ENCODE measurements at regions not wholly inside any gene's neighbourhood (a gene's known extent, or its start where the extent isn't known, plus 50 kb on each side); places are given as distances from the start of the nearest gene placed in this dataset.

DNA sequence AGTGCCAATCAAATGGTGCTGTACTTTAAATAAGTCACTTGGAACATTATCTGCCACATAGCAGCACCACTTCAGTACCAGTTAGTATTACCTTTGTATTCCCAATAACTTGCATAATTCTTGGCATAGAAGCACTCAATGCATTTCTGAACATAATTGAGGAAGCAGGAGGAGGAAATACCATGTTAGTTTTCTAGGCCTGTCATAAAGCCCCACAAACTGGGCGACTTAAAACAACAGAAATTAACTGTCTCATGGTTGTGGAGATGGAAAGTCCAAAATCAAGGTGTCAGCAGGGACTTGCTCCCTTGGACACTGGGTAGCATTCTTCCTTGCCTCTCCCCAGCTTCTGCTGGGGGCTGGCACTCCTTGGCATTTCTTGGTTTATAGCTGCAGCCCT is 296.2 kb downstream of the HS3ST1 start:
- ChIA-PET RAD21 (ENCODE audit: low non-redundant PET in 1 of 2, low total read pairs in 2 of 2, uncharacterized antibody in 2 of 2, unreplicated experiment in 2 of 2) (no interaction called here), POLR2A (no interaction called here), CTCF (no interaction called here)
- no peak for ATAC-seq
- no peak overlapping the region for H3K4me2 ChIP-seq (ENCODE audit: low read length)
- H4K20me1 ChIP-seq (ENCODE audit: insufficient read depth) = no peaks in the 10 kb centered on the region
- H3K9me2 ChIP-seq (ENCODE audit: insufficient read depth) = no peaks in the 10 kb centered on the region
- no peaks in the 10 kb centered on the region for H3K27me3 ChIP-seq (ENCODE audit: insufficient read depth, low read length)
- no peaks in the 10 kb centered on the region for H3K36me3 ChIP-seq (ENCODE audit: control insufficient read depth in 1 of 2, insufficient read depth in 2 of 2, low read length in 2 of 2)
- TF ChIP-seq, protein P1, sequence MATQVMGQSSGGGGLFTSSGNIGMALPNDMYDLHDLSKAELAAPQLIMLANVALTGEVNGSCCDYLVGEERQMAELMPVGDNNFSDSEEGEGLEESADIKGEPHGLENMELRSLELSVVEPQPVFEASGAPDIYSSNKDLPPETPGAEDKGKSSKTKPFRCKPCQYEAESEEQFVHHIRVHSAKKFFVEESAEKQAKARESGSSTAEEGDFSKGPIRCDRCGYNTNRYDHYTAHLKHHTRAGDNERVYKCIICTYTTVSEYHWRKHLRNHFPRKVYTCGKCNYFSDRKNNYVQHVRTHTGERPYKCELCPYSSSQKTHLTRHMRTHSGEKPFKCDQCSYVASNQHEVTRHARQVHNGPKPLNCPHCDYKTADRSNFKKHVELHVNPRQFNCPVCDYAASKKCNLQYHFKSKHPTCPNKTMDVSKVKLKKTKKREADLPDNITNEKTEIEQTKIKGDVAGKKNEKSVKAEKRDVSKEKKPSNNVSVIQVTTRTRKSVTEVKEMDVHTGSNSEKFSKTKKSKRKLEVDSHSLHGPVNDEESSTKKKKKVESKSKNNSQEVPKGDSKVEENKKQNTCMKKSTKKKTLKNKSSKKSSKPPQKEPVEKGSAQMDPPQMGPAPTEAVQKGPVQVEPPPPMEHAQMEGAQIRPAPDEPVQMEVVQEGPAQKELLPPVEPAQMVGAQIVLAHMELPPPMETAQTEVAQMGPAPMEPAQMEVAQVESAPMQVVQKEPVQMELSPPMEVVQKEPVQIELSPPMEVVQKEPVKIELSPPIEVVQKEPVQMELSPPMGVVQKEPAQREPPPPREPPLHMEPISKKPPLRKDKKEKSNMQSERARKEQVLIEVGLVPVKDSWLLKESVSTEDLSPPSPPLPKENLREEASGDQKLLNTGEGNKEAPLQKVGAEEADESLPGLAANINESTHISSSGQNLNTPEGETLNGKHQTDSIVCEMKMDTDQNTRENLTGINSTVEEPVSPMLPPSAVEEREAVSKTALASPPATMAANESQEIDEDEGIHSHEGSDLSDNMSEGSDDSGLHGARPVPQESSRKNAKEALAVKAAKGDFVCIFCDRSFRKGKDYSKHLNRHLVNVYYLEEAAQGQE (IDR thresholded peaks at IDR 0.05; ENCODE audit: low read depth) = no peak
- no peak for TF ChIP-seq SIN3A (IDR thresholded peaks at IDR 0.05; ENCODE audit: low read depth)
- H3K9ac ChIP-seq (ENCODE audit: low read length) = no peak overlapping the region
- no peak overlapping the region for H3K27ac ChIP-seq (ENCODE audit: low read depth, low read length)
- no peak for DNase-seq (ENCODE audit: low read depth, low spot score)
- peaks cover 0 to 6% of the 10 kb centered on the region in 2 experiments; a peak in 1 of 4 replicates for H3K4me1 ChIP-seq (ENCODE audit: control insufficient read depth in 1 of 2, insufficient read depth in 2 of 2, low read length in 2 of 2)
- no peak overlapping the region for H2AFZ ChIP-seq (ENCODE audit: low read depth, low read length, poor library complexity, severe bottlenecking)
- intact Hi-C loops (cut with micrococcal nuclease) = no loop called here
- H3K4me3 ChIP-seq (replicated peaks in 1 of 2; ENCODE audit: low read depth in 1 of 2, low read length in 2 of 2) = no peak overlapping the region
- H3K9me3 ChIP-seq (ENCODE audit: control insufficient read depth in 1 of 2, insufficient read depth in 1 of 2, low read depth in 1 of 2, low read length in 2 of 2) = no peaks in the 10 kb centered on the region
- no TSS peak for BruUV-seq (replicated peaks)
- H3K79me2 ChIP-seq (ENCODE audit: insufficient read depth, low read length) = no peaks in the 10 kb centered on the region

DNA sequence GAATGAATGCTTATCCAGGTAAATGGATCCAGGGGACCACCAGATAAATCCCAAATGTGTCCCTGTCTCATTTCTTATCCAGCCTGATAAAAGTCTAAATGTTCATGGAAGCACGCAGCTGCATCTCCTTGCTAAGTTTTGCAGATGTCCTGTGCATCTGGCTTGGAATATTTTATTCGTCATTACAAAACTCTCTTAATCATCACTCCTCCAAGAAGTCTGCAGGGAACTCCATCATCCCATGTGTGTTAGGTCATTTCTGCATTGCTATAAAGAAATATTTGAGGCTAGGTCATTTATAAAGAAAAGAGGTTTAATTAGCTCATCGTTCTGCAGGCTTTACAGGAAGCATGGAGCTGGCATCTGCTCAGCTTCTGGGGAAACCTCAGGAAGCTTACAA is 297.2 kb downstream of the HS3ST1 start:
- H3K79me2 ChIP-seq (ENCODE audit: insufficient read depth, low read length) = no peaks in the 10 kb centered on the region
- H3K27me3 ChIP-seq (ENCODE audit: insufficient read depth, low read length) = no peaks in the 10 kb centered on the region
- no peak overlapping the region for H3K27ac ChIP-seq (ENCODE audit: low read depth, low read length)
- TF ChIP-seq, protein P2, sequence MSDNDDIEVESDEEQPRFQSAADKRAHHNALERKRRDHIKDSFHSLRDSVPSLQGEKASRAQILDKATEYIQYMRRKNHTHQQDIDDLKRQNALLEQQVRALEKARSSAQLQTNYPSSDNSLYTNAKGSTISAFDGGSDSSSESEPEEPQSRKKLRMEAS (IDR thresholded peaks at IDR 0.05) = no peak
- TF ChIP-seq FOSL1 (IDR thresholded peaks at IDR 0.05; ENCODE audit: low read depth) = no peak
- no peak for TF ChIP-seq TCF7L2 (IDR thresholded peaks at IDR 0.05; ENCODE audit: borderline replicate concordance, extremely low read depth, insufficient read depth, insufficient read length)
- no peak for TF ChIP-seq JUND (IDR thresholded peaks at IDR 0.05)
- TF ChIP-seq CEBPB (IDR thresholded peaks at IDR 0.05; ENCODE audit: low read depth) = no peak
- no peak for TF ChIP-seq YY1 (IDR thresholded peaks at IDR 0.05; ENCODE audit: extremely low read depth, insufficient replicate concordance, low read depth, low read length)
- no peak for TF ChIP-seq ELF1 (IDR thresholded peaks at IDR 0.05; ENCODE audit: borderline replicate concordance, low read depth)
- TF ChIP-seq EZH2 (IDR thresholded peaks at IDR 0.05) = no peak
- no peak for TF ChIP-seq CBX3 (IDR thresholded peaks at IDR 0.05; ENCODE audit: low read depth)
- TF ChIP-seq POLR2AphosphoS5 (IDR thresholded peaks at IDR 0.05; ENCODE audit: low read depth, low read length) = no peak
- TF ChIP-seq POLR2A (IDR thresholded peaks at IDR 0.05; ENCODE audit: borderline replicate concordance, extremely low read depth, insufficient read depth, insufficient read length) = no peak
- TF ChIP-seq SRF (IDR thresholded peaks at IDR 0.05; ENCODE audit: low read depth) = no peak
- TF ChIP-seq, protein P3, sequence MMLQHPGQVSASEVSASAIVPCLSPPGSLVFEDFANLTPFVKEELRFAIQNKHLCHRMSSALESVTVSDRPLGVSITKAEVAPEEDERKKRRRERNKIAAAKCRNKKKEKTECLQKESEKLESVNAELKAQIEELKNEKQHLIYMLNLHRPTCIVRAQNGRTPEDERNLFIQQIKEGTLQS (IDR thresholded peaks at IDR 0.05) = no peak
- no peak for TF ChIP-seq ZNF274 (IDR thresholded peaks at IDR 0.05; ENCODE audit: low read depth, low read length)
- H3K36me3 ChIP-seq (ENCODE audit: control insufficient read depth in 1 of 2, insufficient read depth in 2 of 2, low read length in 2 of 2) = no peaks in the 10 kb centered on the region
- H3K9me3 ChIP-seq (ENCODE audit: control insufficient read depth in 1 of 2, insufficient read depth in 1 of 2, low read depth in 1 of 2, low read length in 2 of 2) = no peaks in the 10 kb centered on the region
- POLR2A ChIA-PET = no interaction called here
- H2AFZ ChIP-seq (ENCODE audit: low read depth, low read length, poor library complexity, severe bottlenecking) = no peak overlapping the region
- no peak overlapping the region for H3K9ac ChIP-seq (ENCODE audit: low read length)
- H4K20me1 ChIP-seq (ENCODE audit: insufficient read depth) = no peaks in the 10 kb centered on the region
- no peak overlapping the region for H3K4me3 ChIP-seq (replicated peaks in 1 of 2; ENCODE audit: low read depth in 1 of 2, low read length in 2 of 2)
- DNase-seq (ENCODE audit: low read depth, low spot score) (no peak), ATAC-seq (no peak)
- CTCF ChIA-PET = no interaction called here
- intact Hi-C loops (cut with micrococcal nuclease) = no loop called here
- no TSS peak for BruUV-seq (replicated peaks)
- H3K9me2 ChIP-seq (ENCODE audit: insufficient read depth) = no peaks in the 10 kb centered on the region
- H3K4me2 ChIP-seq (ENCODE audit: low read length) = no peak overlapping the region
- peaks cover 0 to 6% of the 10 kb centered on the region in 2 experiments; a peak in 1 of 4 replicates for H3K4me1 ChIP-seq (ENCODE audit: control insufficient read depth in 1 of 2, insufficient read depth in 2 of 2, low read length in 2 of 2)
- RAD21 ChIA-PET (ENCODE audit: low non-redundant PET in 1 of 2, low total read pairs in 2 of 2, uncharacterized antibody in 2 of 2, unreplicated experiment in 2 of 2) = no interaction called here
